ENCODE measurements at regions not wholly inside any gene's neighbourhood (a gene's known extent, or its start where the extent isn't known, plus 50 kb on each side); places are given as distances from the start of the nearest gene placed in this dataset.

GRCh38 chr2:129337076-129337475 lies 642.4 kb upstream of the RAB6C start:
- no peak for DNase-seq
- intact Hi-C loops (cut with DNase I), result no loop called here

GRCh38 chr2:129345540-129345939 lies 633.9 kb upstream of the RAB6C start:
- DNase-seq, result no peak
- intact Hi-C loops (cut with DNase I), result no loop called here

- DNase-seq, result peak in 1 of 10 donors; percentile 65
- intact Hi-C loops (cut with DNase I), result no loop called here
Observed at GRCh38 chr2:129347486-129348217, 631.8 kb upstream of the RAB6C start.

GRCh38 chr2:129354631-129355030 lies 624.8 kb upstream of the RAB6C start:
- no peak for DNase-seq
- intact Hi-C loops (cut with DNase I), result no loop called here

- intact Hi-C loops (cut with DNase I), result no loop called here
- no peak for DNase-seq
Observed at GRCh38 chr2:129361688-129362087, 617.8 kb upstream of the RAB6C start.

- intact Hi-C loops (cut with DNase I), result no loop called here
- DNase-seq, result no peak
Observed at GRCh38 chr2:129366263-129366662, 613.2 kb upstream of the RAB6C start.

GRCh38 chr2:129367107-129367506 lies 612.4 kb upstream of the RAB6C start:
- intact Hi-C loops (cut with DNase I), result no loop called here
- no peak for DNase-seq

GRCh38 chr2:129369437-129369836 lies 610.0 kb upstream of the RAB6C start:
- intact Hi-C loops (cut with DNase I), result no loop called here
- DNase-seq, result no peak

GRCh38 chr2:129374452-129374851 lies 605.0 kb upstream of the RAB6C start:
- no peak for DNase-seq
- intact Hi-C loops (cut with DNase I), result no loop called here

GRCh38 chr2:129375632-129376425 lies 603.6 kb upstream of the RAB6C start:
- intact Hi-C loops (cut with DNase I), result no loop called here
- peak in 8 of 10 donors; percentile 60 to 95 (median 76) for DNase-seq

GRCh38 chr2:129376426-129377077 lies 602.9 kb upstream of the RAB6C start:
- no peak for DNase-seq
- intact Hi-C loops (cut with DNase I), result no loop called here

GRCh38 chr2:129377078-129377469 lies 602.4 kb upstream of the RAB6C start:
- intact Hi-C loops (cut with DNase I), result no loop called here

GRCh38 chr2:129378186-129378585 lies 601.3 kb upstream of the RAB6C start:
- intact Hi-C loops (cut with DNase I), result no loop called here
- DNase-seq, result no peak

More at GRCh38 chr2:129377078-129377469, 602.4 kb upstream of the RAB6C start:
- peak in 1 of 10 donors; percentile 73 for DNase-seq

GRCh38 chr2:129379411-129379810 lies 600.1 kb upstream of the RAB6C start:
- intact Hi-C loops (cut with DNase I), result no loop called here
- DNase-seq, result no peak

- no peak for DNase-seq
- intact Hi-C loops (cut with DNase I), result no loop called here
Observed at GRCh38 chr2:129381789-129382188, 597.7 kb upstream of the RAB6C start.

- intact Hi-C loops (cut with DNase I), result no loop called here
- DNase-seq, result no peak
Observed at GRCh38 chr2:129388870-129389269, 590.6 kb upstream of the RAB6C start.

GRCh38 chr2:129393816-129394215 lies 585.6 kb upstream of the RAB6C start:
- intact Hi-C loops (cut with DNase I), result loop anchor here (10.0 kb wide), 1 partner anchor 659 kb away; no protein-coding TSS in a partner anchor
- DNase-seq, result no peak

- DNase-seq, result peak in 7 of 10 donors; percentile 43 to 92 (median 68)
- intact Hi-C loops (cut with DNase I), result loop anchor here (10.0 kb wide), 1 partner anchor 662 kb away; no protein-coding TSS in a partner anchor
Observed at GRCh38 chr2:129396980-129397599, 582.4 kb upstream of the RAB6C start.

GRCh38 chr2:129400826-129401225 lies 578.6 kb upstream of the RAB6C start:
- peak in 2 of 10 donors; percentile 14 to 31 for DNase-seq
- intact Hi-C loops (cut with DNase I), result no loop called here

GRCh38 chr2:129402076-129402475 lies 577.4 kb upstream of the RAB6C start:
- DNase-seq, result no peak
- intact Hi-C loops (cut with DNase I), result no loop called here

Data from posterior cingulate gyrus (tissue), 11 donors.